Fibroblast of lung (primary cell): ENCODE measurements at regions not wholly inside any gene's neighbourhood (a gene's known extent, or its start where the extent isn't known, plus 50 kb on each side); places are given as distances from the start of the nearest gene placed in this dataset.
A peak's percentile ranks its signal among the peaks of the same experiment; 100 is the strongest.

ENCODE experiments used
- DNase-seq, 2 donors: peaks; one replicate each; pipeline versions ENCODE4 v3.0.0 to v3.0.0-alpha.2; 2010; ENCODE audit warnings: low read depth in 2 of 2
- H2AFZ ChIP-seq: 2 replicates; pipeline ENCODE4 v1.5.1; 2012; ENCODE audit warnings: low read length, control low read depth, inconsistent platforms
- H3K27ac ChIP-seq: 2 replicates; pipeline ENCODE4 v1.5.1; 2011; ENCODE audit warnings: low read length, control low read depth; ENCODE audit not compliant: insufficient read depth
- H3K27me3 ChIP-seq: 2 replicates; pipeline ENCODE4 v1.5.1; 2011; ENCODE audit warnings: mild to moderate bottlenecking, low read length; ENCODE audit not compliant: control insufficient read depth, insufficient read depth
- H3K36me3 ChIP-seq: 2 replicates; pipeline ENCODE4 v1.5.1; 2011; ENCODE audit warnings: low read length; ENCODE audit not compliant: control insufficient read depth, insufficient read depth
- H3K4me1 ChIP-seq: 2 replicates; pipeline ENCODE4 v1.5.1; 2011; ENCODE audit warnings: low read length; ENCODE audit not compliant: control insufficient read depth, insufficient read depth; ENCODE audit errors: extremely low read depth
- H3K4me2 ChIP-seq: 2 replicates; pipeline ENCODE4 v1.5.1; 2011; ENCODE audit warnings: low read length, control low read depth; ENCODE audit not compliant: insufficient read depth; ENCODE audit errors: extremely low read depth
- H3K4me3 ChIP-seq, 4 experiments: fragments of 200-600 bp in 1 of 4; sonication (generic) in 1 of 4; replicated peaks in 1 of 4; 2 replicates each; pipeline ENCODE4 v1.5.1; 2011 to 2016; ENCODE audit warnings: low read length in 4 of 4, low read depth in 3 of 4, mild to moderate bottlenecking in 3 of 4, control low read depth in 2 of 4, inconsistent platforms in 1 of 4, mixed read lengths in 1 of 4; ENCODE audit not compliant: insufficient read depth in 1 of 4; ENCODE audit errors: control extremely low read depth in 1 of 4
- H3K79me2 ChIP-seq: 2 replicates; pipeline ENCODE4 v1.5.1; 2012; ENCODE audit warnings: mild to moderate bottlenecking, low read length, inconsistent platforms; ENCODE audit not compliant: control insufficient read depth, insufficient read depth
- H3K9ac ChIP-seq: 2 replicates; pipeline ENCODE4 v1.5.1; 2011; ENCODE audit warnings: mild to moderate bottlenecking, low read length, control low read depth; ENCODE audit not compliant: insufficient read depth
- H3K9me3 ChIP-seq: 2 replicates; pipeline ENCODE4 v1.5.1; 2012; ENCODE audit warnings: low read depth, low read length; ENCODE audit not compliant: control insufficient read depth, insufficient read depth
- H4K20me1 ChIP-seq: 2 replicates; pipeline ENCODE4 v1.5.1; 2011; ENCODE audit warnings: low read length; ENCODE audit not compliant: control insufficient read depth, insufficient read depth; ENCODE audit errors: extremely low read depth
- CTCF ChIP-seq, 2 donors: IDR thresholded peaks in 1 of 2; conservative IDR thresholded peaks in 1 of 2; 1 replicate in 1 of 2; 2 replicates in 1 of 2; pipeline ENCODE4 v1.5.1; 2011 to 2012; ENCODE audit warnings: low read length in 2 of 2, control low read depth in 1 of 2, inconsistent platforms in 1 of 2, low read depth in 1 of 2, mild to moderate bottlenecking in 1 of 2
- EZH2 ChIP-seq: IDR thresholded peaks from 2 replicates; pipeline ENCODE4 v1.5.1; 2012; ENCODE audit warnings: low read length, control low read depth, mild to moderate bottlenecking; ENCODE audit errors: missing control alignments

DNA sequence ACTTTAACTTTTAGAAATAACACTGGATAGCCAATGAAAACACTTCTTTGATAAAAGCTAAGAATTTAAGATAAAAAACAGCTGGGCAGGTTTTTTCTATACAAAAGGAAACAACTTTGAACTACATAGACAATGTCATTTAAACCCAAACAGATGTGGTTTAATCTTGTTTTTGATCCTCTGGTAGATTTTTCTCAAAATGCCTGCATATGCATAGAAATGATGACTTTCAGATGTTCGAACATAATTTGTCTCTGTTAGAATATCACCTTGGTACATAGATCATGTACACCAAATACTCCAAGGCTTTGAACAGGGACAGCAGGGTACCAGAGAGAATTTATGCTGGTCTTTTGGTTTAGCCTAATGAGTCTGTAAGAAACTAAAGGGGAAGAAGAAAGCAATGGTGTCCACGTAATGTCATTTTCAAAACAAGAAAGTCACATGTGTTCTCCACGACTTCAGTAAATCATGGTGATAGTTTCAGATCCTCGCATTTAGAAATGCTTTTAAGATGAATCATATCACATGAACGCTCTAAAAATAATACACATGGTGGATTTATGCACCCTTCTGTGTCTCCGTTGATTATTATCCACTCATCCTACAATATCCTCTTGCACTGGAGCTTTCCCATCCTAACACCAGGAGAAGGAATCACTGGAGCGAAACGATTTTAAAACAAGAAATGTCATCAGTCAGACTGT is 160.1 kb upstream of the PDZRN3 start:
- peaks cover 18% of the 10 kb centered on the region for H3K4me1 ChIP-seq
- H3K4me3 ChIP-seq: no peak overlapping the region
- no peaks in the 10 kb centered on the region for H3K36me3 ChIP-seq
- no peak for TF ChIP-seq EZH2
- no peak for TF ChIP-seq CTCF (conservative IDR thresholded peaks at IDR 0.05 in 1 of 2, IDR thresholded peaks at IDR 0.05 in 1 of 2; ENCODE audit: low read depth in 1 of 2, low read length in 2 of 2)
- DNase-seq: peak; percentile 41 to 52
- peak overlapping the region; percentile 58 for H3K4me2 ChIP-seq
- H3K27me3 ChIP-seq: no peaks in the 10 kb centered on the region
- no peaks in the 10 kb centered on the region for H4K20me1 ChIP-seq
- no peaks in the 10 kb centered on the region for H3K79me2 ChIP-seq
- no peaks in the 10 kb centered on the region for H3K9me3 ChIP-seq
- no peak overlapping the region for H3K9ac ChIP-seq
- H2AFZ ChIP-seq: no peak overlapping the region
- no peak overlapping the region for H3K27ac ChIP-seq

DNA sequence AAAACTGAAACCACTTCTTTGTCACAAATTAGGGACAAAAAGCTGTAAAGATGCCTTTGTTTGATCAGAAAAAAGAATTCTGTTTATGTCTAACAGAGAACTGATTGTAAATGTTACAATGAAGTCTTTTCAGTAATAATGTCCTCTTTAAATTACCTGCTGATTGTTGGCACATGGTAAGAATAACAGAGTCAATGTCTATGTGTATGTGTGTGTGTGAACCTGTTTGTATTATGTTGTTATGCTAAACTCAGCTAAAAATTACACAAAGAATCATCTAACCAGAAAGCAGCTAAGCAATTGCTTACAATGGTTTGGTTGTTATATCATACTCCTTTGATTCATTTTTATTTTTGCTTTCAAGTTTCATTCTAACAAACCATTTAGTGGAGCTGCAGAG is 159.1 kb upstream of the PDZRN3 start:
- Histone ChIP-seq H2AFZ (no peak overlapping the region), H3K27ac (no peak overlapping the region), H3K4me3 (no peak overlapping the region), H3K9ac (no peak overlapping the region), H3K4me2 (no peak overlapping the region), H3K4me1 (peaks cover 18% of the 10 kb centered on the region), H3K27me3 (no peaks in the 10 kb centered on the region), H3K79me2 (no peaks in the 10 kb centered on the region), H3K36me3 (no peaks in the 10 kb centered on the region), H3K9me3 (no peaks in the 10 kb centered on the region), H4K20me1 (no peaks in the 10 kb centered on the region)
- TF ChIP-seq EZH2: no peak
- DNase-seq: no peak

DNA sequence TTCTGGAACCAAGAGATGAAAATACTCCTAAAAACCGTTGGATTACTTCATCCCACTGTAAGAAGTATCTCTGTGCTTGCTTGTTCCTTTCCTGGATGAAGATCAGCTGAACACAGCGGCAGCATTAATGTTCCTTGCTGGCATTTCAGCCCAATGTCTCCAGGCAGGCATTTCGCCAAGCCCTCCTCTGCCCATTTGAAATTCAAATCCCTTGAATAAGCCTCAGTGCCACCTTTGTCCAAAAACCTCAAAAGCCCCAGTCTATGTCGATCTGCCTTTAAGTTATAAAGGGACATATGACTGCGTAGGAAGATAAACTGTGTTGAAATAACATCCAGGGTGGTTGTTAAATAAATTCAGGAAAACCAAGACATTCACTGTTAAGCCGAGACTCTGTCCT is 156.8 kb upstream of the PDZRN3 start:
- Histone ChIP-seq H3K9ac (no peak overlapping the region), H3K27me3 (no peaks in the 10 kb centered on the region), H2AFZ (no peak overlapping the region), H3K36me3 (no peaks in the 10 kb centered on the region), H4K20me1 (no peaks in the 10 kb centered on the region), H3K4me1 (peaks cover 8% of the 10 kb centered on the region), H3K9me3 (no peaks in the 10 kb centered on the region), H3K27ac (no peak overlapping the region), H3K4me3 (no peak overlapping the region), H3K79me2 (no peaks in the 10 kb centered on the region), H3K4me2 (no peak overlapping the region)
- no peak for TF ChIP-seq CTCF (conservative IDR thresholded peaks at IDR 0.05 in 1 of 2, IDR thresholded peaks at IDR 0.05 in 1 of 2; ENCODE audit: low read depth in 1 of 2, low read length in 2 of 2)
- TF ChIP-seq EZH2: no peak
- DNase-seq: peak in 1 of 2 donors; percentile 38
